H9 (cell line): ENCODE measurements at regions not wholly inside any gene's neighbourhood (a gene's known extent, or its start where the extent isn't known, plus 50 kb on each side); places are given as distances from the start of the nearest gene placed in this dataset.
"Not testable (repeated sequence)": the region's sequence is repeated elsewhere in the genome, so short reads cannot be mapped to it uniquely, and the experiment has no call there.

Experiments used
- DNase-seq: peaks from one replicate; pipeline ENCODE4 v3.0.0-alpha.2; 2017
- H2AFZ ChIP-seq: one replicate; pipeline ENCODE4 v1.6.1; 2013; ENCODE audit warnings: mild to moderate bottlenecking, low read length, control low read depth, moderate library complexity
- H2AK5ac ChIP-seq: 2 replicates; pipeline ENCODE4 v1.6.1; 2013; ENCODE audit warnings: low read length, control low read depth, mixed read lengths; ENCODE audit not compliant: insufficient read length
- H2BK120ac ChIP-seq: one replicate; pipeline ENCODE4 v1.6.1; 2013; ENCODE audit warnings: low read depth, mild to moderate bottlenecking, low read length, control low read depth, inconsistent platforms; ENCODE audit not compliant: poor library complexity, severe bottlenecking
- H2BK12ac ChIP-seq: 2 replicates; pipeline ENCODE4 v1.6.1; 2013; ENCODE audit warnings: low read length, control low read depth, mixed read lengths, low read depth; ENCODE audit not compliant: insufficient read length
- H2BK15ac ChIP-seq: 2 replicates; pipeline ENCODE4 v1.6.1; 2013; ENCODE audit warnings: low read depth, low read length, control low read depth
- H2BK20ac ChIP-seq: one replicate; pipeline ENCODE4 v1.6.1; 2013; ENCODE audit warnings: low read depth, mild to moderate bottlenecking, low read length, control low read depth, inconsistent platforms; ENCODE audit not compliant: poor library complexity, severe bottlenecking
- H2BK5ac ChIP-seq: 2 replicates; pipeline ENCODE4 v1.6.1; 2013; ENCODE audit warnings: low read length, control low read depth, mixed read lengths; ENCODE audit not compliant: insufficient read length
- H3K14ac ChIP-seq: 2 replicates; pipeline ENCODE4 v1.6.1; 2013; ENCODE audit warnings: low read length, control low read depth; ENCODE audit not compliant: insufficient read depth
- H3K18ac ChIP-seq: 2 replicates; pipeline ENCODE4 v1.6.1; 2013; ENCODE audit warnings: low read depth, mild to moderate bottlenecking, mixed read lengths, low read length, control low read depth; ENCODE audit not compliant: insufficient read length
- H3K23ac ChIP-seq: 2 replicates; pipeline ENCODE4 v1.6.1; 2013; ENCODE audit warnings: low read length, control low read depth, mixed read lengths, low read depth; ENCODE audit not compliant: insufficient read length
- H3K23me2 ChIP-seq: 2 replicates; pipeline ENCODE4 v1.6.1; 2013; ENCODE audit warnings: low read depth, mild to moderate bottlenecking, mixed read lengths, low read length, control low read depth; ENCODE audit not compliant: insufficient read length, poor library complexity, severe bottlenecking
- H3K27ac ChIP-seq: 2 replicates; pipeline ENCODE4 v1.5.1; 2013; ENCODE audit warnings: low read length, control low read depth, mixed read lengths, low read depth; ENCODE audit not compliant: insufficient read length
- H3K27me3 ChIP-seq: 2 replicates; pipeline ENCODE4 v1.6.1; 2013; ENCODE audit warnings: low read length, control low read depth, inconsistent platforms; ENCODE audit not compliant: insufficient read depth
- H3K4ac ChIP-seq: 2 replicates; pipeline ENCODE4 v1.6.1; 2013; ENCODE audit warnings: low read depth, mild to moderate bottlenecking, control low read depth, inconsistent platforms, low read length, moderate library complexity
- H3K4me1 ChIP-seq: 2 replicates; pipeline ENCODE4 v1.6.1; 2013; ENCODE audit warnings: low read length, control low read depth, inconsistent platforms; ENCODE audit not compliant: insufficient read depth
- H3K4me2 ChIP-seq: 2 replicates; pipeline ENCODE4 v1.6.1; 2013; ENCODE audit warnings: low read length, control low read depth, mixed read lengths; ENCODE audit not compliant: insufficient read length, insufficient read depth
- H3K56ac ChIP-seq: 2 replicates; pipeline ENCODE4 v1.6.1; 2013; ENCODE audit warnings: low read depth, mild to moderate bottlenecking, mixed read lengths, low read length, control low read depth; ENCODE audit not compliant: insufficient read length
- H3K79me1 ChIP-seq: 2 replicates; pipeline ENCODE4 v1.6.1; 2013; ENCODE audit warnings: low read depth, mild to moderate bottlenecking, moderate library complexity, low read length, control low read depth, inconsistent platforms; ENCODE audit not compliant: insufficient read depth, poor library complexity, severe bottlenecking
- H3K79me2 ChIP-seq: 2 replicates; pipeline ENCODE4 v1.6.1; 2013; ENCODE audit warnings: low read length, control low read depth, inconsistent platforms; ENCODE audit not compliant: insufficient read depth
- H3K9ac ChIP-seq: 2 replicates; pipeline ENCODE4 v1.6.1; 2013; ENCODE audit warnings: low read length, control low read depth, mixed read lengths; ENCODE audit not compliant: insufficient read length; ENCODE audit errors: extremely low read depth
- H3K9me3 ChIP-seq: one replicate; pipeline ENCODE4 v1.6.1; 2013; ENCODE audit warnings: low read depth, low read length, inconsistent platforms; ENCODE audit not compliant: control insufficient read depth
- H3T11ph ChIP-seq: one replicate; pipeline ENCODE4 v1.6.1; 2013; ENCODE audit warnings: mild to moderate bottlenecking, low read length, control low read depth, inconsistent platforms
- H4K20me1 ChIP-seq: one replicate; pipeline ENCODE4 v1.6.1; 2013; ENCODE audit not compliant: control insufficient read depth, insufficient read length, insufficient read depth
- H4K5ac ChIP-seq: 2 replicates; pipeline ENCODE4 v1.6.1; 2013; ENCODE audit warnings: low read depth, mild to moderate bottlenecking, mixed read lengths, low read length, control low read depth; ENCODE audit not compliant: insufficient read length
- H4K8ac ChIP-seq: replicated peaks from 2 replicates; pipeline ENCODE4 v1.6.1; 2013; ENCODE audit warnings: low read length, control low read depth, mixed read lengths, low read depth; ENCODE audit not compliant: insufficient read length
- H4K91ac ChIP-seq: 2 replicates; pipeline ENCODE4 v1.6.1; 2013; ENCODE audit warnings: low read depth, mild to moderate bottlenecking, moderate library complexity, mixed read lengths, low read length, control low read depth; ENCODE audit not compliant: insufficient read length
- H3K27ac Mint-ChIP-seq, 3 experiments: 2 replicates in 2 of 3; 3 replicates in 1 of 3; pipeline ENCODE4 v1.8.0; 2020 to 2021; ENCODE audit warnings: mixed read lengths in 3 of 3, mild to moderate bottlenecking in 1 of 3, moderate library complexity in 1 of 3
- H3K27me3 Mint-ChIP-seq: 2 replicates; pipeline ENCODE4 v1.8.0; 2021; ENCODE audit warnings: low read depth, mild to moderate bottlenecking, moderate library complexity, mixed read lengths
- H3K36me3 Mint-ChIP-seq, 3 experiments: 2 replicates in 2 of 3; 3 replicates in 1 of 3; pipeline ENCODE4 v1.8.0; 2020 to 2021; ENCODE audit warnings: low read depth in 3 of 3, mixed read lengths in 3 of 3; ENCODE audit not compliant: insufficient read depth in 1 of 3
- H3K4me1 Mint-ChIP-seq, 2 experiments: 2 replicates each; pipeline ENCODE4 v1.8.0; 2020; ENCODE audit warnings: mixed read lengths in 2 of 2
- H3K4me3 Mint-ChIP-seq, 2 experiments: 2 replicates in 1 of 2; 3 replicates in 1 of 2; pipeline ENCODE4 v1.8.0; 2020 to 2021; ENCODE audit warnings: mild to moderate bottlenecking in 2 of 2, mixed read lengths in 2 of 2, moderate library complexity in 1 of 2
- H3K9me3 Mint-ChIP-seq, 2 experiments: 2 replicates in 1 of 2; 3 replicates in 1 of 2; pipeline ENCODE4 v1.8.0; 2020; ENCODE audit warnings: mild to moderate bottlenecking in 2 of 2, mixed read lengths in 2 of 2, moderate library complexity in 1 of 2
- WGBS: extraction: QIAGEN DNeasy Blood & Tissue Kit; methylation state at CpG from one replicate; pipeline ENCODE4 v1.1.7; 2013; ENCODE audit warnings: missing lambda C conversion rate, low lambda C conversion rate, mixed read lengths; ENCODE audit not compliant: insufficient read length; ENCODE audit errors: extremely low coverage; 5-methylcytosine and 5-hydroxymethylcytosine counted together

DNA sequence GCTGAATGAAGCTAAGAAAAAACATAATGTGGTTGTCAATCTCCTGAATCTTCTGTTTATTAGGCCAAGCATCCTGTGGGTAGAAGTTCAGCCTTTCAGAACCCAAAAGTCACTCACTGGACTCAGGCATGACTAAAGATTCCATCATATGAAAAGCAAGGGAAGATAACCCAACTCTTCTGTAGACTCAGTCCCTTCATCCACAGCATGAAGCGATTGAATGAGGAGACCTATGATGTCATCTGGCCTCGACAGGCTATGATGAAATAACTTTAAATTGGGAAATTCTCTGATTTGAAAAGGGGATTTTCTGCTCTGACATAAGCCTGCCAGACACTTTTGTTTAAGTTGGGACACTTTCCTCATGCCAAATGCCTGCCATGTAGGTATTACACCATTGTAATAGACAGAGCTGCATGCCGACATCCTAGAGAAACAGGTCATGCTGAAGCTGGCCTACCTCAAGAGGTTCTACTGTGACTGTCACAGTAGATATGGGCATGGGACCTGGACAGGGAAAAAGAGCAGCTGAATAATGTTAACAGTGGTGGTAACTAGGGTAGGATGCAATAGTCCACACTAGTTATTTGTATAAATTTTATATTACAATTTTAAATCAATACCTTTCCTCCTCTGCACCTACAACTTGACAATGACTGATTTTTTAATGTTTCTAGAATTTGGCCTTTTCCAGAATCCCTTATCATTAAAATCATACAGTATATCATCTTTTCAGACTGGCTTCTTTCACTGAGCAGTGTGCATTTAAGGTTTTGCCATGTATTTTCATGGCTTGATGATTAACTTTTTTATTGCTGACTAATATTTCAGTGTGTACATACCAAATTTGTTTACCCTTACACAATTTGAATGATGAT lies 291.3 kb downstream of the CNTNAP3B start:
- H2BK120ac ChIP-seq, H2BK15ac ChIP-seq: not testable (repeated sequence)
- WGBS = no CpG with 5 or more reads among the region's 3 CpGs

DNA sequence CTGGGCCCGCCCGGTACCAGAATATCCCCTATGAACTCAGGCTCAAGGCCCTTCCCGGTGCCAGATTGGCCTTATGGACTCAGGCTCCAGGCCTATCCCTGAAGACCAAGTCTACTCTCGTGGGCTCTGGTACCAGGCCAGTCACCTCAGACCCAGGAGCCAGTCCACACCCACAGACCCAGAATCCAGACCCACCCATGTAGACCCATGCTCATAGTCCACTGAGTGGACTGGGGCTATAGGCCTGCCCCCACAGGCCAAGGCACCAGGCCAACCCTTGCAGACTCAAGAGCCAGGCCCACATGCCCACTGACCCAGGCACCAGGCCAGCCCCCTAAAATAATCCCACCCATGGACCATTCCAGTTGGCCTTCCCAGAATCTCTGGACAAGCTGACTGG lies 296.1 kb downstream of the CNTNAP3B start:
- not testable (repeated sequence) for H3K27me3 Mint-ChIP-seq, H3K23ac ChIP-seq, H3K18ac ChIP-seq

More for the DNA sequence above, 291.3 kb downstream of the CNTNAP3B start:
- H3K4me2 ChIP-seq, H3K27ac ChIP-seq, H2BK12ac ChIP-seq, H4K91ac ChIP-seq, H3K27me3 ChIP-seq, H3K27me3 Mint-ChIP-seq, H2AK5ac ChIP-seq, H3K23ac ChIP-seq, H4K8ac ChIP-seq, H3K23me2 ChIP-seq, H2BK20ac ChIP-seq, H3K4ac ChIP-seq, H3K4me3 Mint-ChIP-seq, H3K36me3 Mint-ChIP-seq, H3K9me3 Mint-ChIP-seq, H3K4me1 ChIP-seq, H4K20me1 ChIP-seq, H3T11ph ChIP-seq, H3K79me2 ChIP-seq, H3K9ac ChIP-seq, H2AFZ ChIP-seq, H4K5ac ChIP-seq, DNase-seq, H3K56ac ChIP-seq, H3K27ac Mint-ChIP-seq, H3K4me1 Mint-ChIP-seq, H3K18ac ChIP-seq, H3K9me3 ChIP-seq, H2BK5ac ChIP-seq, H3K14ac ChIP-seq, H3K79me1 ChIP-seq: not testable (repeated sequence)

More for the DNA sequence above, 296.1 kb downstream of the CNTNAP3B start:
- not testable (repeated sequence) for H2BK12ac ChIP-seq, H3K4me1 ChIP-seq, H3K9ac ChIP-seq, H2AFZ ChIP-seq, DNase-seq, H3K9me3 Mint-ChIP-seq, H4K8ac ChIP-seq, H3T11ph ChIP-seq, H3K56ac ChIP-seq, H3K23me2 ChIP-seq, H3K27ac ChIP-seq, H3K4ac ChIP-seq, H3K27ac Mint-ChIP-seq, H3K4me1 Mint-ChIP-seq, H3K4me3 Mint-ChIP-seq, H3K14ac ChIP-seq, H4K5ac ChIP-seq, H2AK5ac ChIP-seq, H2BK120ac ChIP-seq, H3K36me3 Mint-ChIP-seq, H3K27me3 ChIP-seq, H3K79me2 ChIP-seq, H3K79me1 ChIP-seq, H4K20me1 ChIP-seq, H3K9me3 ChIP-seq, H2BK15ac ChIP-seq, H2BK20ac ChIP-seq, H2BK5ac ChIP-seq, H4K91ac ChIP-seq, H3K4me2 ChIP-seq
- no CpG with 5 or more reads among the region's 4 CpGs for WGBS
